ENCODE measurements at regions not wholly inside any gene's neighbourhood (a gene's known extent, or its start where the extent isn't known, plus 50 kb on each side); places are given as distances from the start of the nearest gene placed in this dataset.

GRCh38 chr14:101331661-101332169, 229.6 kb upstream of the DIO3 start:
- DNase-seq (ENCODE audit: low read depth in 4 of 4, low spot score in 3 of 4): no peak

GRCh38 chr14:101332281-101332680, 229.0 kb upstream of the DIO3 start:
- DNase-seq (ENCODE audit: low read depth in 4 of 4, low spot score in 3 of 4): no peak

- no peak for DNase-seq (ENCODE audit: low read depth in 4 of 4, low spot score in 3 of 4)
Measured at GRCh38 chr14:101333335-101334280, 227.7 kb upstream of the DIO3 start.

DNA sequence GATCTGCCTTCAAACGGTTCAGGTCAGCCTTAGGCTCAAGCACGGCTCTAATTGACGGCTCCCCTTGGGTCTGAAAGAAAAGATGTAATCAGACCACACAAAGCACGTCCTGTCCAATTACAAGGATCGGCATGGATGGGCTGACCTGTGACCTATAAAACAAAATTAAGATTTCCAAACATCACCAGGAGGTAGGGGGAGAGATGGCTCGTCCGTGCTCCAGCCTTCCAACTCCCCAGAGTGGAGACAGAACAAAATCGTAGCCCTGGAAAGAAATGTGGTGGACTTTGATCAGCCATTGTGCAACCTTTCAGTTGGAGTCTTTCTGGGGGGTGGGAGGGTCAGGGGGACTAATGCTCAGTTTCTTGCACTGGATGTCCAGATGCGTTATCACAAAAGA, 226.6 kb upstream of the DIO3 start:
- DNase-seq (ENCODE audit: low read depth in 4 of 4, low spot score in 3 of 4): no peak

DNA sequence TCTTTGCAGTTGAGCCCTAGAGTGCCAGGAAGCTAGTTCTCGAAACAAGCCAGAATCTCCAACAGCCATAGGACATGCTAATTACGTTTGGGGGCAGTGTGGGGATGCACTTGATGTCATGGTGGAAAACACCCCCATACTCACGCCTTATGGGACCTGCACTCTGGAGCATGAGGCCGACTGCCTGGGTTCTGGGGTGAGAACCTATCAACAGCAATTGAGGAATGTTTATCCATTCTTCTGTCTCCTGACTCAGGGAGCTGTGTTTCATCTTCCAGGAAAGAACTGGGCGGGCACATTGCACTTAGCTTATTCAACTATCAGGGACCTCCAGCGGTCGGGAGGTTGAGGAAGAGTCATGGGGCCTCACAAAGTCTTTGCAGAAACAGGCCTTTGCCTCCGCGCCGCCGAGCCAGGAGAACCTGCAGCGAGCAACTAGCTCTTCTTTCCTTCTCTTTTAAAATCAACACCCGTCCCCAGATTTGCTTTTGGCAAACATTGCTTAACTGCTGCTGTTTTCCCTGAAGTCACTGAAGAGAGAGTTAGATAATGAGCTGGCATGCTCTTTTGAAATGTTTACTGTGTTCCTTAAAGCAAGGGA, 226.1 kb upstream of the DIO3 start:
- no peak for DNase-seq (ENCODE audit: low read depth in 4 of 4, low spot score in 3 of 4)

DNA sequence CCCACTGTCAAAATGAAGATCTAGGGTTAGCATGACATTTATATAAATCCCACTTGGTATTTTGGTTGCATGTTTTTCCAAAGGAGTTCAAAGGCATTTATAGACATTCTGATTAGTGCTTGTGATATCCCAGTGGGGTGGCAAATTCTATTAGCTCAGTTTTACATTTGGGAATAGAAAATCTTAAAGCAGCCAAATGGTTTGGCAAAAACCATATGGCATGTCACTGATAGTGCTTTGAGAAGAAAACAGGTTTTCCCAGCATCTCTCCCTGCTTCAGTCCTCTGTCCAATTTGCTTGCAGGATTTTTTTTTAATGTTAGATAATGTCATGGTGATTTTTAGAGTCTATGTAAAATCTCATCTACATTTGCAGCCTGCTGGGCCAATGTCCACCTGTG, 225.1 kb upstream of the DIO3 start:
- DNase-seq (ENCODE audit: low read depth in 4 of 4, low spot score in 3 of 4): no peak

GRCh38 chr14:101337053-101337452, 224.2 kb upstream of the DIO3 start:
- no peak for DNase-seq (ENCODE audit: low read depth in 4 of 4, low spot score in 3 of 4)

GRCh38 chr14:101340556-101340955, 220.7 kb upstream of the DIO3 start:
- DNase-seq (ENCODE audit: low read depth in 4 of 4, low spot score in 3 of 4): no peak

DNA sequence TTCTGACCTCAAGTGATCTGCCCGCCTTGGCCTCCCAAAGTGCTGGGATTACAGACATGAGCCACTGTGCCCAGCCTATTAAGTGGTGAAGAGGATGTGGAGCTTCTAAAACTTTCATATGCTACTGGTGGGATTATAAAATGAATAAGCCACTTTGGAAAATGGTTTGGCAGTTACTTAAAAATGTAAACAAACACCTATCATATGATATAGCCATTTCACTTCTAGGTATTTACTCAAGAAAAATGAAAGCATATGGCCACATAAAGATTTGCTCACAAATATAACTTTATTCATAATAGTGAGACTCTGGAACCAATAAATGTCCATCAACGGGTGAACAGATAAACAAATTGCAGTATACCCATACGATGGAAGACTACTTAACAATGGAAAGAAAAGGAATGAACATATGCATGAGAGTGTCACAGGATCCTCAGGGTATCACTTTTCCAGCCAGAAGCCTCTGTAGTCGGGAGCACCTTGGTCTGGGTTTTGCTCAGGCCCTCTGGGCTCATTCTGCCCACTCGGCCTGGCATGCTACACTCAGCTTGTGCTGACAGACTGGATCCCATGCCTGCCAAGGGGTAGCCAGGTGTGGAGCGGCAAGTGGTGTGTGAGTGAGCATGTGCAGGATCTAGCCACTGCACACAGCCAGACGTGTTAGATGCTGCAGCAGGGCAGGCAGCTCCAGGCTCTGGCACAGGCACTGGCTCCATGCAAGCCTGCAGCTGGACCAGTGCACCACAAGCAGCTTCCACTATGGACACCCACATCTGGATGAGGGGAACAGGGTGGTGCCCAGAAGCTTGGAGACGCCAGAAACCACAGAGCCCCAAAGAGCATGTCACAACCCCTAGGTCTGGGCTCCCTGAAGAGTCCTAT, 213.2 kb upstream of the DIO3 start:
- DNase-seq (ENCODE audit: low read depth in 4 of 4, low spot score in 3 of 4): no peak

DNA sequence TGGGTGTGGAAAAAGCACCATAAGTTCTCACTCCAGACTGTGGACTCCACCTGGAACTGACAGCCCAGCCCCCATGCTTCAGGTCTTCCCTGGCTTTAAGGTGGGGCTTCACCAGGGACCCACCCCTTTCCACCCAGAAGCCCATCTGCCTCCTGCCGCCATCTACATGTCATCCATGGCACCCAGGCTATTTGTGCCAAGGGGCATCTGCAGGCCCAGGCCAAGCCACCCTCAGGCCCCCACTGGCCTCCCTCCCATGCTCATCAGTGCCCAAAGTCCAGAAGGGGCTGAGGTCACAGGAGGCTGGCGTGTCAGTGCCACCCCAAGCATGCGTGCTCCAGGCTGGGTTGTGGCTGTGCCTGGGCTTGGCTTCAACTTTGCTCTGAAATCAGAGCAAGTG, 212.2 kb upstream of the DIO3 start:
- DNase-seq (ENCODE audit: low read depth in 4 of 4, low spot score in 3 of 4): no peak

DNA sequence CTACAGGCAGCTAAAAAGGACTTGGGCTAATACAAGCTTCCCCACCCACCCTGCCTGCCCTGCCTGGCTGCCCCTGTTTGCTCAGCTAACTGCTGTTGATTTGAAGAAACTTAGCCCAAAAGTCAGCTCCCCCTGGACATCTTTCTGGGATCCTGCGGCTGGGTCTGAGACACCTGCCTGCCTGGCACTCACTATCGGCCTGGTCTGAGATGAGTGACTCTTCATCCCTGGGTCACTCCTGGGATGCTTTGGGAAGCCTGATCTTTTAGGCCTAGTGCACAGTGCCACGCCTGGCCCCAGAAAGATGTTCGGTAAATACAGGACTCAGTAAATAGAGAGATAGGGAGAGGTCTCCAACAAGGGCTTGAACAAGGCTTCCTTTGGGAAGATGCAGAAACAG, 211.3 kb upstream of the DIO3 start:
- DNase-seq (ENCODE audit: low read depth in 4 of 4, low spot score in 3 of 4): no peak

DNA sequence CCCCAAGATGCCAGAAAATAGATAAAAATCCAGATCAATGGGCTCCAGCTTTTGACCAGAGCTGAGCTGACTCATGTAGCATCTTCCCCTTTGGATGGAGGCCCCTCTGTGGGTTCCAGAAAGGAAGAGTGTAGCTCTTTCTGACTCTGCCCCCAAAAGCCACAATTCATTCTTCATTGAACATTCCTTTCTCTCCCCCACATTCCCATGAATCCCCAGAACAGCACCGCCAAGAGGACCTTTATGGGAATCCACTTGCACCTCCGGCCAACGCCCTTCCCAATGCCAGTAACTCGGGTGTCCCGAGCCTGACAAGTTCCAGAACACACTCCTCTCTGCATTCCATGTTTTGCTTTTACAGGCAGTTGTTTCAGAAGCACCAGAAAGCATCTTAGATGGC, 210.6 kb upstream of the DIO3 start:
- DNase-seq (ENCODE audit: low read depth in 4 of 4, low spot score in 3 of 4): no peak

DNA sequence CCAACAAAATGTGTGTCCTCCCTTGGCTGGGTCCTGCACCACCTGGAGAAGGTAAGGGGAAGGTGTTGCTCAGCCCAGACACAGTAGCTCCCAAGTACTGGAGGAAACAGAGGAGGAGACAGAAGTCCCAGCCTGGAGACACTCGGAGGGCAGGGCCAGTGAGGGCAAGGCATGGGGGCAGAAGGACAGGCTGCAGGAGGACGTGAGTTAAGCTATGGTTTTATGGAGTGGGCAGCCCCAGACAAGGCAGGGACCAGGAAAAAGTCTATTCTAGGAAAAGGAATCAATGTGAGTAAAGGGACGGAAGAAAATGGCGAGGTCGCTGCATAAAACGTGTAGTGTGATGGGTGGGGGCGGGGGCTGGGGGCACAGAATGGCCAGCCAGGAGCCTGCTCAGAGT, 210.1 kb upstream of the DIO3 start:
- DNase-seq (ENCODE audit: low read depth in 4 of 4, low spot score in 3 of 4): no peak

DNA sequence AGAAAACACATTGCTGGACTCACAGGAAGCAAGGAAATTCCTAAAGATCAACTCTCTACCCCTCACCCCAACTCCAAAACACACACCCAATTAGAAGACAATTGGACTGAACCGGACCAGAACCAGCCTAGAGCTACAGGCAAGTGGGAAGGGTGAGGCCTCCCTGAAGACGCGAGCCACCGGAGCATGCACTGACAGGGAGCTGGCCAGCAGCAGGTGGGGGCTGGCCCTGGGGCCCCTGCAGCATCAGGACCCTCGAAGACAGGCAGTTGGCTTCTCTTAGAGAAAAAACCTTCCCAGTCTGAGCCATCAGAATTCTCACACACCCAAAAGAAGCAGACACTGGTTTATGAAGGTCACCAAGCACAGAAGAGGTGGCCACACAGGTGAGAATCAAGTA, 209.5 kb upstream of the DIO3 start:
- DNase-seq (ENCODE audit: low read depth in 4 of 4, low spot score in 3 of 4): no peak

- no peak for DNase-seq (ENCODE audit: low read depth in 4 of 4, low spot score in 3 of 4)
Measured at GRCh38 chr14:101352567-101352966, 208.7 kb upstream of the DIO3 start.

DNA sequence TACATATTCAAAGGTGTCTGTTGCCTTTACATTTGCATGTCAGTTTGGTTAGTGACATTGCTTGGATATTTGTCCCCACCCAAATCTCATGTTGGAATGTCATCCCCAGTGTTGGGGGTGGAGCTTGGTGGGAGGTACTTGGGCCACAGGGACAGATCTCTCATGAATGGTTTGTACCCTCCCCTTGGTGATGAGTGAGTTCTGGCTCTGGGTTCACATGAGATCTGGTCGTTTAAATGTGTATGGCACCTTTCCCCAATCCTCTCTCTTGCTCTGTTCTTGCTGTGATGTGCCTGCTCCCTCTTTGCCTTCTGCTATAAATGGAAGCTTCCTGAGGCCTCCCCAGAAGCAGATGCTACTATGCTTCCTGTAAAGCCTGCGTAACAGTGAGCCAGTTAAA, 207.9 kb upstream of the DIO3 start:
- no peak for DNase-seq (ENCODE audit: low read depth in 4 of 4, low spot score in 3 of 4)

DNA sequence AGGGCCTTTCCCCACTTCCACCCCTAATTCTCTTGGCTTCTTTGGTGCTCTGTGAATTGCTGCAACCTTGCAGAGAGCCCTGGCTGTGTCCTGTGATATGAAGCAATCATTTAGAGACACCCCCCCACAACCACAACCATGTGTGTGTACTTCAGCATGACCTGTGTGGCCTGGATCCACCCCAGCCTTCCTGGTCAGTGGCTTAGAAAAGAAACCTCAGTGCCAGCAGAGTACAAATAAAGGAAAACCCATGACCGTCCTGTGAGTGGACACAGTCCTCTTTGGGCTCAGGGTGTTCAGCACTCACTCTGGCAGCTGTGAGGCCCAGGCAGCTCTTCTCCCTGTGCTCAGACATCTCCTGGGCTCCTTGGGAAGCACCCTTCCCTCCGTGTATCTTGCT, 206.6 kb upstream of the DIO3 start:
- no peak for DNase-seq (ENCODE audit: low read depth in 4 of 4, low spot score in 3 of 4)

GRCh38 chr14:101355284-101355683, 206.0 kb upstream of the DIO3 start:
- no peak for DNase-seq (ENCODE audit: low read depth in 4 of 4, low spot score in 3 of 4)

GRCh38 chr14:101357038-101357437, 204.3 kb upstream of the DIO3 start:
- no peak for DNase-seq (ENCODE audit: low read depth in 4 of 4, low spot score in 3 of 4)

DNA sequence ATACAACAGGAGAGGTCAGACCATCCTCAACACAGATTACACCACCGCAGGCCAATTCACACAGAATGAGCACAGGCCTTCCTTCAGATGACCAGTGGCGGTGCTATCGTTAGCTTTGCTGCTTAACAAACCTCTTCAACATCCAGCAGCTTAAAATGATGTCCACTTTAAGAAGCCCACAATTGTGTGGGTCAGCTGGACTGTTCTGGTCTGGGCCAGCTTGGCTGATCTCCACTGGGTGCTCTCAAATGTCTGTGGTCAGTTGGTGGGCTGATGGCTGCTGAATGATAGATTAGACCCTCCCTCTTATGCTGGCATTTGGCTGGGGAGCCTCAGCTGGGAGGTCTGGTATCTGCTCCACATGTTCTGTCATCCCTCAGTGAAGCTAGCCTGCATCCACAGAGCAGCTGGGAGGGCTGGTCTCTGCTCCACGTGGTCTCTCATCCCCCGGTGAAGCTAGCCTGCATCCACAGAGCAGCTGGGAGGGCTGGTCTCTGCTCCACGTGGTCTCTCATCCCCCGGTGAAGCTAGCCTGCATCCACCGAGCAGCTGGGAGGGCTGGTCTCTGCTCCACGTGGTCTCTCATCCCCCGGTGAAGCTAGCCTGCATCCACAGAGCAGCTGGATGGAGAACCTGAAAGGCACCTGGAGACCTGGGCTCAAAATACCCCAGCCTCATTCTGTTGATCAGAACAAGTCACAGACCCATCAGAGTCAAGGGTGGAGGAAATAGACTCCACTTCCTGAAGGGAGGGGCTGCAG, 203.6 kb upstream of the DIO3 start:
- no peak for DNase-seq (ENCODE audit: low read depth in 4 of 4, low spot score in 3 of 4)
